GM23338 (cell line): ENCODE measurements at regions not wholly inside any gene's neighbourhood (a gene's known extent, or its start where the extent isn't known, plus 50 kb on each side); places are given as distances from the start of the nearest gene placed in this dataset.

Source experiments
- ATAC-seq: fragments of 200-7000 bp; cut with Tn5 transposase; 3 replicates; pipeline ENCODE4 v1.9.1; 2020
- DNase-seq: peaks from one replicate; pipeline ENCODE4 v3.0.0-alpha.2; 2015; ENCODE audit warnings: low spot score
- H2AFZ ChIP-seq: fragments of 200-600 bp; sonication (generic); 2 replicates; pipeline ENCODE4 v1.8.0; 2016; ENCODE audit warnings: antibody characterized with exemption, mild to moderate bottlenecking, moderate library complexity
- H3F3A ChIP-seq: fragments of 200-600 bp; sonication (generic); replicated peaks from 2 replicates; pipeline ENCODE4 v1.8.0; 2017; ENCODE audit warnings: antibody characterized with exemption, mixed run types, low read depth
- H3K27ac ChIP-seq: fragments of 200-600 bp; sonication (generic); 2 replicates; pipeline ENCODE4 v1.6.1; 2016; ENCODE audit warnings: low read depth
- H3K27me3 ChIP-seq: fragments of 200-600 bp; sonication (generic); 2 replicates; pipeline ENCODE4 v1.8.0; 2016; ENCODE audit warnings: mild to moderate bottlenecking, mixed run types, moderate library complexity; ENCODE audit not compliant: insufficient read depth
- H3K36me3 ChIP-seq: fragments of 200-600 bp; sonication (generic); 2 replicates; pipeline ENCODE4 v1.8.0; 2016; ENCODE audit warnings: mild to moderate bottlenecking; ENCODE audit not compliant: insufficient read depth
- H3K4me1 ChIP-seq: fragments of 200-600 bp; sonication (generic); 2 replicates; pipeline ENCODE4 v1.8.0; 2016; ENCODE audit warnings: mild to moderate bottlenecking, moderate library complexity; ENCODE audit not compliant: insufficient read depth
- H3K4me2 ChIP-seq: fragments of 200-600 bp; sonication (generic); 2 replicates; pipeline ENCODE4 v1.7.1; 2017; ENCODE audit warnings: mixed run types
- H3K4me3 ChIP-seq: fragments of 200-600 bp; sonication (generic); 2 replicates; pipeline ENCODE4 v1.6.1; 2016; ENCODE audit warnings: mixed run types
- H3K79me2 ChIP-seq: fragments of 200-600 bp; sonication (generic); replicated peaks from 2 replicates; pipeline ENCODE4 v1.8.0; 2017; ENCODE audit warnings: mild to moderate bottlenecking; ENCODE audit not compliant: insufficient read depth
- H3K9me2 ChIP-seq: fragments of 200-600 bp; sonication (generic); 2 replicates; pipeline ENCODE4 v1.8.0; 2017; ENCODE audit not compliant: insufficient read depth
- H4K20me1 ChIP-seq: fragments of 200-600 bp; sonication (generic); replicated peaks from 2 replicates; pipeline ENCODE4 v1.8.0; 2017; ENCODE audit warnings: mild to moderate bottlenecking; ENCODE audit not compliant: insufficient read depth
- H3K27ac Mint-ChIP-seq: 2 replicates; pipeline ENCODE4 v1.8.0; 2020; ENCODE audit warnings: inconsistent platforms, mild to moderate bottlenecking, moderate library complexity, mixed read lengths
- H3K27me3 Mint-ChIP-seq: 3 replicates; pipeline ENCODE4 v1.8.0; 2022; ENCODE audit warnings: low read depth, mild to moderate bottlenecking, moderate library complexity, mixed read lengths, inconsistent platforms; ENCODE audit not compliant: insufficient read depth, poor library complexity
- H3K36me3 Mint-ChIP-seq: 3 replicates; pipeline ENCODE4 v1.8.0; 2021; ENCODE audit warnings: low read depth, mild to moderate bottlenecking, inconsistent platforms, moderate library complexity, mixed read lengths
- H3K4me1 Mint-ChIP-seq: 3 replicates; pipeline ENCODE4 v1.8.0; 2020; ENCODE audit warnings: mild to moderate bottlenecking, inconsistent platforms, mixed read lengths
- H3K4me3 Mint-ChIP-seq: 3 replicates; pipeline ENCODE4 v1.8.0; 2021; ENCODE audit warnings: moderate library complexity, mild to moderate bottlenecking, inconsistent platforms, mixed read lengths
- H3K9me3 Mint-ChIP-seq: 3 replicates; pipeline ENCODE4 v1.8.0; 2020; ENCODE audit warnings: moderate library complexity, mild to moderate bottlenecking, inconsistent platforms, mixed read lengths
- CREB1 ChIP-seq: fragments of 250-450 bp; sonication (Bioruptor Pico); IDR thresholded peaks from 2 replicates; pipeline ENCODE4 v1.5.0; 2020; ENCODE audit warnings: low read depth, mild to moderate bottlenecking, moderate library complexity
- EZH2 ChIP-seq: fragments of 200-600 bp; sonication (generic); IDR thresholded peaks from one replicate; pipeline ENCODE4 v1.8.0; 2017; ENCODE audit warnings: antibody characterized with exemption, mild to moderate bottlenecking, low read depth; ENCODE audit not compliant: unreplicated experiment
- EZH2phosphoT487 ChIP-seq: fragments of 200-600 bp; sonication (generic); IDR thresholded peaks from one replicate; pipeline ENCODE4 v1.8.1; 2018; ENCODE audit warnings: antibody characterized with exemption; ENCODE audit not compliant: unreplicated experiment
- JUNB ChIP-seq: IDR thresholded peaks from one replicate; pipeline ENCODE4 v1.6.1; 2016; ENCODE audit warnings: antibody characterized with exemption; ENCODE audit not compliant: unreplicated experiment
- NANOG ChIP-seq: IDR thresholded peaks from 2 replicates; pipeline ENCODE4 v1.6.1; 2016; ENCODE audit warnings: antibody characterized with exemption, borderline replicate concordance
- POLR2AphosphoS5 ChIP-seq: IDR thresholded peaks from 2 replicates; pipeline ENCODE4 v1.6.1; 2016; ENCODE audit warnings: antibody characterized with exemption, low read depth
- REST ChIP-seq: IDR thresholded peaks from one replicate; pipeline ENCODE4 v1.6.1; 2018; ENCODE audit warnings: antibody characterized with exemption; ENCODE audit not compliant: unreplicated experiment
- STAT1 ChIP-seq: IDR thresholded peaks from one replicate; pipeline ENCODE4 v1.6.1; 2016; ENCODE audit warnings: antibody characterized with exemption; ENCODE audit not compliant: unreplicated experiment
- ZNF114 ChIP-seq: fragments of 250-450 bp; sonication (Bioruptor Pico); IDR thresholded peaks from 2 replicates; pipeline ENCODE4 v1.5.0; 2020; ENCODE audit warnings: mild to moderate bottlenecking, moderate library complexity
- ZNF331 ChIP-seq: fragments of 250-450 bp; sonication (Bioruptor Pico); IDR thresholded peaks from 2 replicates; pipeline ENCODE4 v1.5.0; 2020; ENCODE audit warnings: low read depth, mild to moderate bottlenecking, moderate library complexity
- ZNF462 ChIP-seq: fragments of 250-450 bp; sonication (Bioruptor Pico); IDR thresholded peaks from 2 replicates; pipeline ENCODE4 v1.5.0; 2020; ENCODE audit warnings: mild to moderate bottlenecking, moderate library complexity
- TF ChIP-seq, protein P1 (sequence below): IDR thresholded peaks from 2 replicates; pipeline ENCODE4 v1.6.1; 2016; ENCODE audit warnings: antibody characterized with exemption
- TF ChIP-seq, protein P2 (sequence below), 2 experiments: fragments of 200-600 bp in 1 of 2; sonication (generic) in 1 of 2; conservative IDR thresholded peaks; 2 replicates each; pipeline versions ENCODE4 v1.5.1 to v1.6.1; 2016 to 2017; ENCODE audit warnings: antibody characterized with exemption in 2 of 2, low read depth in 2 of 2, mild to moderate bottlenecking in 2 of 2, moderate library complexity in 1 of 2

DNA sequence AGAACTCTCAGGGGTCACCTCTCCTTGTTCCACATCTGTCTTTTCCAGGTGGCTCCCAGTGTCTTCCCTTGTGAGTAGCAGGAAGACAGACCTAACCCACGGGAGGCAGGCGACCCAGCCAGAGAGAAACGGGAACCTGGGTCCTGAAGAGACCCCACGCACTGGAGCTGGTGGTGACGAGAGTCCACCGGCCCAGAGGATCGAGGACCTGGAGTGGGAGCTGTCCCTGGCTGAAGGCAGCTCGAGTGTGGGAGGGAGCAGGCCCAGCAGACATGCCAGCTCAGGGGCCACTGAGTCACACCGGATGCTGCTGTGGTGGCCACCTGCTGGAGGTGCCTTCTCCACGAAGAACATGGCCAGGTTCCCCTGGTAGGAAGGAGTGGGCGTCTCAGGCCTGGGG is 66.5 kb upstream of the ATP12A start:
- Histone ChIP-seq H3F3A (no peaks in the 10 kb centered on the region), H3K9me2 (no peaks in the 10 kb centered on the region), H3K4me1 (no peaks in the 10 kb centered on the region), H3K27me3 (no peaks in the 10 kb centered on the region), H3K79me2 (no peaks in the 10 kb centered on the region), H3K4me2 (no peak overlapping the region), H4K20me1 (no peaks in the 10 kb centered on the region), H3K36me3 (no peaks in the 10 kb centered on the region), H2AFZ (no peak overlapping the region), H3K4me3 (no peak overlapping the region), H3K27ac (no peak overlapping the region)
- TF ChIP-seq, protein P1, sequence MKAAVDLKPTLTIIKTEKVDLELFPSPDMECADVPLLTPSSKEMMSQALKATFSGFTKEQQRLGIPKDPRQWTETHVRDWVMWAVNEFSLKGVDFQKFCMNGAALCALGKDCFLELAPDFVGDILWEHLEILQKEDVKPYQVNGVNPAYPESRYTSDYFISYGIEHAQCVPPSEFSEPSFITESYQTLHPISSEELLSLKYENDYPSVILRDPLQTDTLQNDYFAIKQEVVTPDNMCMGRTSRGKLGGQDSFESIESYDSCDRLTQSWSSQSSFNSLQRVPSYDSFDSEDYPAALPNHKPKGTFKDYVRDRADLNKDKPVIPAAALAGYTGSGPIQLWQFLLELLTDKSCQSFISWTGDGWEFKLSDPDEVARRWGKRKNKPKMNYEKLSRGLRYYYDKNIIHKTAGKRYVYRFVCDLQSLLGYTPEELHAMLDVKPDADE, result no peak
- no peak for TF ChIP-seq CREB1 (CRISPR knock-in tag)
- no peak for TF ChIP-seq ZNF114 (CRISPR knock-in tag)
- no peak for TF ChIP-seq ZNF462 (CRISPR knock-in tag)
- no peak for TF ChIP-seq EZH2phosphoT487
- no peak for TF ChIP-seq STAT1
- no peak for TF ChIP-seq JUNB
- TF ChIP-seq ZNF331 (CRISPR knock-in tag), result no peak
- TF ChIP-seq REST, result no peak
- TF ChIP-seq, protein P2, sequence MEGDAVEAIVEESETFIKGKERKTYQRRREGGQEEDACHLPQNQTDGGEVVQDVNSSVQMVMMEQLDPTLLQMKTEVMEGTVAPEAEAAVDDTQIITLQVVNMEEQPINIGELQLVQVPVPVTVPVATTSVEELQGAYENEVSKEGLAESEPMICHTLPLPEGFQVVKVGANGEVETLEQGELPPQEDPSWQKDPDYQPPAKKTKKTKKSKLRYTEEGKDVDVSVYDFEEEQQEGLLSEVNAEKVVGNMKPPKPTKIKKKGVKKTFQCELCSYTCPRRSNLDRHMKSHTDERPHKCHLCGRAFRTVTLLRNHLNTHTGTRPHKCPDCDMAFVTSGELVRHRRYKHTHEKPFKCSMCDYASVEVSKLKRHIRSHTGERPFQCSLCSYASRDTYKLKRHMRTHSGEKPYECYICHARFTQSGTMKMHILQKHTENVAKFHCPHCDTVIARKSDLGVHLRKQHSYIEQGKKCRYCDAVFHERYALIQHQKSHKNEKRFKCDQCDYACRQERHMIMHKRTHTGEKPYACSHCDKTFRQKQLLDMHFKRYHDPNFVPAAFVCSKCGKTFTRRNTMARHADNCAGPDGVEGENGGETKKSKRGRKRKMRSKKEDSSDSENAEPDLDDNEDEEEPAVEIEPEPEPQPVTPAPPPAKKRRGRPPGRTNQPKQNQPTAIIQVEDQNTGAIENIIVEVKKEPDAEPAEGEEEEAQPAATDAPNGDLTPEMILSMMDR (conservative IDR thresholded peaks at IDR 0.05; ENCODE audit: low read depth in 2 of 2), result no peak
- no peak for TF ChIP-seq EZH2
- no peak for TF ChIP-seq POLR2AphosphoS5
- TF ChIP-seq NANOG, result no peak
- no peaks in the 10 kb centered on the region for H3K36me3 Mint-ChIP-seq
- H3K4me1 Mint-ChIP-seq, result peaks cover 15% of the 10 kb centered on the region; the same call in 2 of the 3 replicates
- H3K27me3 Mint-ChIP-seq, result peaks cover 12% of the 10 kb centered on the region
- no peak overlapping the region for H3K27ac Mint-ChIP-seq
- DNase-seq (no peak), ATAC-seq (no peak)
- no peaks in the 10 kb centered on the region for H3K9me3 Mint-ChIP-seq
- H3K4me3 Mint-ChIP-seq, result no peak overlapping the region
